Osteoblast (primary cell): ENCODE measurements at regions not wholly inside any gene's neighbourhood (a gene's known extent, or its start where the extent isn't known, plus 50 kb on each side); places are given as distances from the start of the nearest gene placed in this dataset.
"Not testable (repeated sequence)": the region's sequence is repeated elsewhere in the genome, so short reads cannot be mapped to it uniquely, and the experiment has no call there.

Experiments used
- DNase-seq: peaks from one replicate; pipeline ENCODE4 v3.0.0; 2011; ENCODE audit warnings: low spot score, mixed read lengths; ENCODE audit not compliant: insufficient read length; ENCODE audit errors: missing footprints
- H2AFZ ChIP-seq: 2 replicates; pipeline ENCODE4 v1.6.0; 2011; ENCODE audit warnings: mild to moderate bottlenecking, low read length
- H3K27ac ChIP-seq: 2 replicates; pipeline ENCODE4 v1.5.1; 2011; ENCODE audit warnings: mild to moderate bottlenecking, low read depth, low read length, moderate library complexity
- H3K27me3 ChIP-seq: 2 replicates; pipeline ENCODE4 v1.6.0; 2012; ENCODE audit warnings: mild to moderate bottlenecking, control low read depth, inconsistent platforms, low read length, moderate library complexity; ENCODE audit not compliant: insufficient read depth
- H3K36me3 ChIP-seq: 2 replicates; pipeline ENCODE4 v1.5.1; 2011; ENCODE audit warnings: mild to moderate bottlenecking, low read length, control low read depth, moderate library complexity; ENCODE audit not compliant: insufficient read depth
- H3K4me1 ChIP-seq: 2 replicates; pipeline ENCODE4 v1.5.1; 2011; ENCODE audit warnings: mild to moderate bottlenecking, low read length, control low read depth, moderate library complexity; ENCODE audit not compliant: insufficient read depth
- H3K4me2 ChIP-seq: 2 replicates; pipeline ENCODE4 v1.6.0; 2011; ENCODE audit warnings: mild to moderate bottlenecking, low read length; ENCODE audit not compliant: insufficient read depth
- H3K4me3 ChIP-seq: fragments of 200-600 bp; sonication (generic); 3 replicates; pipeline ENCODE4 v1.5.1; 2012; ENCODE audit warnings: mild to moderate bottlenecking, low read length, inconsistent platforms; ENCODE audit not compliant: insufficient read depth
- H3K79me2 ChIP-seq: 2 replicates; pipeline ENCODE4 v1.6.0; 2012; ENCODE audit warnings: mild to moderate bottlenecking, low read length, control low read depth, inconsistent platforms; ENCODE audit not compliant: insufficient read depth
- H3K9me3 ChIP-seq: 2 replicates; pipeline ENCODE4 v1.5.1; 2011; ENCODE audit warnings: low read depth, low read length, control low read depth
- H4K20me1 ChIP-seq: 2 replicates; pipeline ENCODE4 v1.6.0; 2012; ENCODE audit warnings: mild to moderate bottlenecking, low read length, control low read depth; ENCODE audit not compliant: insufficient read depth
- CTCF ChIP-seq: IDR thresholded peaks from 2 replicates; pipeline ENCODE4 v1.5.1; 2011; ENCODE audit warnings: mild to moderate bottlenecking, low read depth, low read length, moderate library complexity; ENCODE audit errors: extremely low read depth

GRCh38 chr3:6425289-6425820 lies 435.6 kb upstream of the GRM7 start:
- H3K36me3 ChIP-seq: no peaks in the 10 kb centered on the region
- H3K27ac ChIP-seq: no peak overlapping the region
- no peak for DNase-seq
- H3K27me3 ChIP-seq: no peaks in the 10 kb centered on the region
- no peak for TF ChIP-seq CTCF
- no peaks in the 10 kb centered on the region for H3K9me3 ChIP-seq
- H4K20me1 ChIP-seq: no peaks in the 10 kb centered on the region
- no peak overlapping the region for H3K4me3 ChIP-seq
- no peak overlapping the region for H2AFZ ChIP-seq
- H3K79me2 ChIP-seq: no peaks in the 10 kb centered on the region
- H3K4me2 ChIP-seq: no peak overlapping the region
- no peaks in the 10 kb centered on the region for H3K4me1 ChIP-seq

GRCh38 chr3:6428276-6428675 lies 432.6 kb upstream of the GRM7 start:
- not testable (repeated sequence) for H3K79me2 ChIP-seq

DNA sequence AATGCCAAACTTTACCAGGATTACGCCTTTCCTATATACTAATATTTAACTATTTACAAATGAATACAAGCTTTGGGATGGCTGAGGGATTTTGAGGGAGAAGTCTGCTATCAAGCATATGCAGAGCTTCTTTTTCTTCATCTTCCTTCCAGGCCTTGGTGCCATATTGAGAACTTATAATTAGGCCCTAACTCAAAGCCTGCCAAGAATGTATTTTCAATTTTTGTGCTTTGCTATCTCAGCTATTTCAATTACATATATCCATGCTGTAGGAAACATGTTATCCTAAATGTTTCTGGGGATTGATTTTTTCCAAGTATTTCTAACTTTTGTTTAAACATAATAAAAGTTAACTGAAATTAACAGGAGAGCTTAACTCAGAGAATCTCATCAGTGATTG lies 425.0 kb upstream of the GRM7 start:
- Histone ChIP-seq H3K27ac (no peak overlapping the region), H3K36me3 (no peaks in the 10 kb centered on the region), H3K4me3 (no peak overlapping the region), H3K9me3 (peaks cover 2% of the 10 kb centered on the region), H2AFZ (no peak overlapping the region), H3K27me3 (no peaks in the 10 kb centered on the region), H3K79me2 (no peaks in the 10 kb centered on the region), H3K4me1 (no peaks in the 10 kb centered on the region), H4K20me1 (no peaks in the 10 kb centered on the region), H3K4me2 (no peak overlapping the region)
- no peak for TF ChIP-seq CTCF
- no peak for DNase-seq

More at GRCh38 chr3:6428276-6428675, 432.6 kb upstream of the GRM7 start:
- H2AFZ ChIP-seq, DNase-seq, H3K27me3 ChIP-seq, H3K4me1 ChIP-seq, H3K4me3 ChIP-seq, H3K9me3 ChIP-seq, H4K20me1 ChIP-seq, H3K4me2 ChIP-seq, H3K27ac ChIP-seq, H3K36me3 ChIP-seq: not testable (repeated sequence)

GRCh38 chr3:6437631-6438030 lies 423.3 kb upstream of the GRM7 start:
- Histone ChIP-seq H3K4me2 (no peak overlapping the region), H3K27me3 (no peaks in the 10 kb centered on the region)

More at GRCh38 chr3:6437631-6438030, 423.3 kb upstream of the GRM7 start:
- no peak for TF ChIP-seq CTCF
- no peak overlapping the region for H3K27ac ChIP-seq
- H3K9me3 ChIP-seq: peaks cover 2% of the 10 kb centered on the region
- no peaks in the 10 kb centered on the region for H3K79me2 ChIP-seq
- no peaks in the 10 kb centered on the region for H4K20me1 ChIP-seq
- no peak overlapping the region for H3K4me3 ChIP-seq
- no peak for DNase-seq
- H3K36me3 ChIP-seq: no peaks in the 10 kb centered on the region
- no peak overlapping the region for H2AFZ ChIP-seq
- H3K4me1 ChIP-seq: no peaks in the 10 kb centered on the region
